WTC11 (cell line): ENCODE measurements at regions not wholly inside any gene's neighbourhood (a gene's known extent, or its start where the extent isn't known, plus 50 kb on each side); places are given as distances from the start of the nearest gene placed in this dataset.

Experiments
- ATAC-seq: fragments of 200-7000 bp; cut with Tn5 transposase; 2 replicates; pipeline ENCODE4 v1.10.0; 2021; ENCODE audit warnings: mild to moderate bottlenecking, moderate library complexity
- CTCF ChIA-PET: fragments of 300-600 bp; sonication (Branson Sonifier 250); formaldehyde crosslinking; loops from one replicate; lab custom pipeline; 2021; ENCODE audit warnings: antibody characterized with exemption; lab: Charles Lee
- POLR2A ChIA-PET: fragments of 350-600 bp; sonication (Branson Sonifier 250); formaldehyde crosslinking; loops from one replicate; lab custom pipeline; 2021; ENCODE audit warnings: antibody characterized with exemption; lab: Charles Lee
- DNase-seq: peaks from one replicate; pipeline ENCODE4 v3.0.0; 2021; ENCODE audit warnings: low spot score
- H3K27ac Mint-ChIP-seq: 2 replicates; pipeline ENCODE4 v1.8.0; 2021; ENCODE audit warnings: mixed read lengths
- H3K27me3 Mint-ChIP-seq: 2 replicates; pipeline ENCODE4 v1.8.0; 2021; ENCODE audit warnings: low read depth, mild to moderate bottlenecking, moderate library complexity, mixed read lengths
- H3K36me3 Mint-ChIP-seq: 2 replicates; pipeline ENCODE4 v1.8.0; 2021; ENCODE audit warnings: mixed read lengths
- H3K4me1 Mint-ChIP-seq: 2 replicates; pipeline ENCODE4 v1.8.0; 2022; ENCODE audit warnings: mixed read lengths
- H3K4me3 Mint-ChIP-seq: 2 replicates; pipeline ENCODE4 v1.8.0; 2021; ENCODE audit warnings: mild to moderate bottlenecking, moderate library complexity, mixed read lengths
- H3K9me3 Mint-ChIP-seq: 2 replicates; pipeline ENCODE4 v1.8.0; 2021; ENCODE audit warnings: mixed read lengths
- ARID4B ChIP-seq: sonication (generic); formaldehyde crosslinking; IDR thresholded peaks from 2 replicates; pipeline ENCODE4 v1.8.0; 2023; ENCODE audit warnings: missing genetic modification reagents, mild to moderate bottlenecking, borderline replicate concordance
- CBFB ChIP-seq: sonication (generic); formaldehyde crosslinking; IDR thresholded peaks from 2 replicates; pipeline ENCODE4 v1.8.1; 2022; ENCODE audit warnings: mild to moderate bottlenecking, low read depth, missing genetic modification reagents
- E2F1 ChIP-seq: sonication (generic); formaldehyde crosslinking; IDR thresholded peaks from 2 replicates; pipeline ENCODE4 v1.8.0; 2022; ENCODE audit warnings: mild to moderate bottlenecking, missing genetic modification reagents
- ELF4 ChIP-seq: sonication (generic); formaldehyde crosslinking; IDR thresholded peaks from 2 replicates; pipeline ENCODE4 v1.8.1; 2022; ENCODE audit warnings: low read depth, mild to moderate bottlenecking, moderate library complexity, missing genetic modification reagents
- EMX1 ChIP-seq: fragments of 250-450 bp; sonication (Bioruptor Pico); IDR thresholded peaks from 2 replicates; pipeline ENCODE4 v1.8.0; 2021; ENCODE audit warnings: mild to moderate bottlenecking
- GTF2I ChIP-seq: fragments of 250-450 bp; sonication (Bioruptor Pico); conservative IDR thresholded peaks from 2 replicates; pipeline ENCODE4 v1.4.0; 2021; ENCODE audit warnings: mild to moderate bottlenecking
- HMGXB4 ChIP-seq: sonication (generic); formaldehyde crosslinking; IDR thresholded peaks from 2 replicates; pipeline ENCODE4 v1.8.1; 2023; ENCODE audit warnings: mild to moderate bottlenecking, moderate library complexity, missing genetic modification reagents
- IRF2 ChIP-seq: sonication (generic); formaldehyde crosslinking; IDR thresholded peaks from 2 replicates; pipeline ENCODE4 v1.8.0; 2022; ENCODE audit warnings: low read depth, missing genetic modification reagents, borderline replicate concordance
- MAX ChIP-seq: sonication (generic); formaldehyde crosslinking; IDR thresholded peaks from 2 replicates; pipeline ENCODE4 v1.8.0; 2022; ENCODE audit warnings: mild to moderate bottlenecking, missing genetic modification reagents
- MXD4 ChIP-seq: fragments of 250-450 bp; sonication (Bioruptor Pico); IDR thresholded peaks from 2 replicates; pipeline ENCODE4 v1.8.0; 2021; ENCODE audit warnings: mild to moderate bottlenecking, moderate library complexity, borderline replicate concordance
- NFE2L1 ChIP-seq: sonication (generic); formaldehyde crosslinking; IDR thresholded peaks from 2 replicates; pipeline ENCODE4 v1.8.1; 2023; ENCODE audit warnings: missing genetic modification reagents
- SMAD3 ChIP-seq: sonication (generic); formaldehyde crosslinking; IDR thresholded peaks from 2 replicates; pipeline ENCODE4 v1.8.0; 2022; ENCODE audit warnings: missing genetic modification reagents, mild to moderate bottlenecking, borderline replicate concordance
- ZMAT4 ChIP-seq: fragments of 250-450 bp; sonication (Bioruptor Pico); IDR thresholded peaks from 2 replicates; pipeline ENCODE4 v1.9.0; 2021; ENCODE audit warnings: mild to moderate bottlenecking
- ZNF219 ChIP-seq: sonication (generic); formaldehyde crosslinking; IDR thresholded peaks from 2 replicates; pipeline ENCODE4 v1.8.0; 2023; ENCODE audit warnings: missing genetic modification reagents, mild to moderate bottlenecking, borderline replicate concordance
- ZNF423 ChIP-seq: fragments of 250-450 bp; sonication (Bioruptor Pico); IDR thresholded peaks from 2 replicates; pipeline ENCODE4 v2.1.2; 2022; ENCODE audit warnings: mild to moderate bottlenecking, moderate library complexity
- TF ChIP-seq, protein P1 (sequence below): fragments of 250-450 bp; sonication (Bioruptor Pico); IDR thresholded peaks from 2 replicates; pipeline ENCODE4 v1.9.0; 2021; ENCODE audit warnings: mild to moderate bottlenecking
- TF ChIP-seq, protein P2 (sequence below): sonication (generic); formaldehyde crosslinking; IDR thresholded peaks from 2 replicates; pipeline ENCODE4 v1.8.1; 2022; ENCODE audit warnings: mild to moderate bottlenecking, moderate library complexity, missing genetic modification reagents
- TF ChIP-seq, protein P3 (sequence below): sonication (generic); formaldehyde crosslinking; IDR thresholded peaks from 2 replicates; pipeline ENCODE4 v1.8.1; 2022; ENCODE audit warnings: low read depth, mild to moderate bottlenecking, moderate library complexity, missing genetic modification reagents, borderline replicate concordance

GRCh38 chr9:31868830-31869229 lies 515.6 kb upstream of the ACO1 start:
- POLR2A ChIA-PET = no interaction called here
- no peaks in the 10 kb centered on the region for H3K27me3 Mint-ChIP-seq
- TF ChIP-seq E2F1 (no peak), ZMAT4 (CRISPR knock-in tag) (no peak), ELF4 (CRISPR knock-in tag) (no peak)
- TF ChIP-seq, protein P1, sequence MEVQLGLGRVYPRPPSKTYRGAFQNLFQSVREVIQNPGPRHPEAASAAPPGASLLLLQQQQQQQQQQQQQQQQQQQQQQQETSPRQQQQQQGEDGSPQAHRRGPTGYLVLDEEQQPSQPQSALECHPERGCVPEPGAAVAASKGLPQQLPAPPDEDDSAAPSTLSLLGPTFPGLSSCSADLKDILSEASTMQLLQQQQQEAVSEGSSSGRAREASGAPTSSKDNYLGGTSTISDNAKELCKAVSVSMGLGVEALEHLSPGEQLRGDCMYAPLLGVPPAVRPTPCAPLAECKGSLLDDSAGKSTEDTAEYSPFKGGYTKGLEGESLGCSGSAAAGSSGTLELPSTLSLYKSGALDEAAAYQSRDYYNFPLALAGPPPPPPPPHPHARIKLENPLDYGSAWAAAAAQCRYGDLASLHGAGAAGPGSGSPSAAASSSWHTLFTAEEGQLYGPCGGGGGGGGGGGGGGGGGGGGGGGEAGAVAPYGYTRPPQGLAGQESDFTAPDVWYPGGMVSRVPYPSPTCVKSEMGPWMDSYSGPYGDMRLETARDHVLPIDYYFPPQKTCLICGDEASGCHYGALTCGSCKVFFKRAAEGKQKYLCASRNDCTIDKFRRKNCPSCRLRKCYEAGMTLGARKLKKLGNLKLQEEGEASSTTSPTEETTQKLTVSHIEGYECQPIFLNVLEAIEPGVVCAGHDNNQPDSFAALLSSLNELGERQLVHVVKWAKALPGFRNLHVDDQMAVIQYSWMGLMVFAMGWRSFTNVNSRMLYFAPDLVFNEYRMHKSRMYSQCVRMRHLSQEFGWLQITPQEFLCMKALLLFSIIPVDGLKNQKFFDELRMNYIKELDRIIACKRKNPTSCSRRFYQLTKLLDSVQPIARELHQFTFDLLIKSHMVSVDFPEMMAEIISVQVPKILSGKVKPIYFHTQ (CRISPR knock-in tag) = no peak

GRCh38 chr9:31870276-31870675 lies 514.2 kb upstream of the ACO1 start:
- no peaks in the 10 kb centered on the region for H3K9me3 Mint-ChIP-seq
- H3K4me1 Mint-ChIP-seq = no peaks in the 10 kb centered on the region
- ATAC-seq (no peak), DNase-seq (no peak)
- no peak overlapping the region for H3K27ac Mint-ChIP-seq
- POLR2A ChIA-PET = no interaction called here
- H3K36me3 Mint-ChIP-seq = no peaks in the 10 kb centered on the region
- H3K4me3 Mint-ChIP-seq = no peak overlapping the region
- CTCF ChIA-PET = no interaction called here
- H3K27me3 Mint-ChIP-seq = no peaks in the 10 kb centered on the region
- TF ChIP-seq, protein P2, sequence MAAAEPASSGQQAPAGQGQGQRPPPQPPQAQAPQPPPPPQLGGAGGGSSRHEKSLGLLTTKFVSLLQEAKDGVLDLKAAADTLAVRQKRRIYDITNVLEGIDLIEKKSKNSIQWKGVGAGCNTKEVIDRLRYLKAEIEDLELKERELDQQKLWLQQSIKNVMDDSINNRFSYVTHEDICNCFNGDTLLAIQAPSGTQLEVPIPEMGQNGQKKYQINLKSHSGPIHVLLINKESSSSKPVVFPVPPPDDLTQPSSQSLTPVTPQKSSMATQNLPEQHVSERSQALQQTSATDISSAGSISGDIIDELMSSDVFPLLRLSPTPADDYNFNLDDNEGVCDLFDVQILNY = no peak
- TF ChIP-seq, protein P3, sequence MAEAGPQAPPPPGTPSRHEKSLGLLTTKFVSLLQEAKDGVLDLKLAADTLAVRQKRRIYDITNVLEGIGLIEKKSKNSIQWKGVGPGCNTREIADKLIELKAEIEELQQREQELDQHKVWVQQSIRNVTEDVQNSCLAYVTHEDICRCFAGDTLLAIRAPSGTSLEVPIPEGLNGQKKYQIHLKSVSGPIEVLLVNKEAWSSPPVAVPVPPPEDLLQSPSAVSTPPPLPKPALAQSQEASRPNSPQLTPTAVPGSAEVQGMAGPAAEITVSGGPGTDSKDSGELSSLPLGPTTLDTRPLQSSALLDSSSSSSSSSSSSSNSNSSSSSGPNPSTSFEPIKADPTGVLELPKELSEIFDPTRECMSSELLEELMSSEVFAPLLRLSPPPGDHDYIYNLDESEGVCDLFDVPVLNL (CRISPR knock-in tag) = no peak
- TF ChIP-seq ARID4B (CRISPR knock-in tag) = no peak
- TF ChIP-seq E2F1 = no peak
- no peak for TF ChIP-seq GTF2I
- TF ChIP-seq NFE2L1 (CRISPR knock-in tag) = no peak
- TF ChIP-seq ZNF423 = no peak
- no peak for TF ChIP-seq MAX (CRISPR knock-in tag)
- no peak for TF ChIP-seq EMX1 (CRISPR knock-in tag)
- no peak for TF ChIP-seq IRF2 (CRISPR knock-in tag)
- TF ChIP-seq ZNF219 (CRISPR knock-in tag) = no peak
- TF ChIP-seq CBFB (CRISPR knock-in tag) = no peak
- no peak for TF ChIP-seq MXD4 (CRISPR knock-in tag)
- no peak for TF ChIP-seq HMGXB4 (CRISPR knock-in tag)
- no peak for TF ChIP-seq SMAD3 (CRISPR knock-in tag)

More at GRCh38 chr9:31868830-31869229, 515.6 kb upstream of the ACO1 start:
- Mint-ChIP-seq H3K4me1 (no peaks in the 10 kb centered on the region), H3K36me3 (no peaks in the 10 kb centered on the region), H3K4me3 (no peak overlapping the region), H3K27ac (no peak overlapping the region), H3K9me3 (no peaks in the 10 kb centered on the region)
- no peak for DNase-seq
- no peak for ATAC-seq
- CTCF ChIA-PET = no interaction called here
